NCI-H1105 treated with DMSO at 0.1 percent for 48 hours (cell line): ENCODE measurements at regions not wholly inside any gene's neighbourhood (a gene's known extent, or its start where the extent isn't known, plus 50 kb on each side); places are given as distances from the start of the nearest gene placed in this dataset.
"Not testable (repeated sequence)": the region's sequence is repeated elsewhere in the genome, so short reads cannot be mapped to it uniquely, and the experiment has no call there.

Experiments
- DNase-seq: peaks from one replicate; lab custom pipeline; 2025; lab: John Stamatoyannopoulos, UW

GRCh38 chr10:58066979-58067378 is 200.7 kb downstream of the IPMK start:
- no peak for DNase-seq

- no peak for DNase-seq
These were observed 201.6 kb downstream of the IPMK start for GRCh38 chr10:58066126-58066525.

GRCh38 chr10:58065529-58065815 is 202.2 kb downstream of the IPMK start:
- no peak for DNase-seq

GRCh38 chr10:58064714-58065528 is 202.8 kb downstream of the IPMK start:
- peak; percentile 32 for DNase-seq

- DNase-seq = no peak
These were observed 203.7 kb downstream of the IPMK start for GRCh38 chr10:58063861-58064480.

GRCh38 chr10:58058683-58059082 is 209.0 kb downstream of the IPMK start:
- not testable (repeated sequence) for DNase-seq

GRCh38 chr10:58054881-58055280 is 212.8 kb downstream of the IPMK start:
- DNase-seq = no peak

- no peak for DNase-seq
These were observed 214.9 kb downstream of the IPMK start for GRCh38 chr10:58052772-58053171.

GRCh38 chr10:58050575-58050974 is 217.1 kb downstream of the IPMK start:
- DNase-seq = no peak

- no peak for DNase-seq
These were observed 218.8 kb downstream of the IPMK start for GRCh38 chr10:58048936-58049335.

- no peak for DNase-seq
These were observed 223.6 kb downstream of the IPMK start for GRCh38 chr10:58044072-58044471.

GRCh38 chr10:58041901-58042300 is 225.8 kb downstream of the IPMK start:
- no peak for DNase-seq

GRCh38 chr10:58030208-58030607 is 237.5 kb downstream of the IPMK start:
- no peak for DNase-seq

- DNase-seq = no peak
These were observed 238.9 kb downstream of the IPMK start for GRCh38 chr10:58028597-58029366.

GRCh38 chr10:58027426-58027825 is 240.3 kb downstream of the IPMK start:
- DNase-seq = no peak

GRCh38 chr10:58026036-58026435 is 241.7 kb downstream of the IPMK start:
- DNase-seq = no peak

- no peak for DNase-seq
These were observed 244.2 kb downstream of the IPMK start for GRCh38 chr10:58023341-58024073.

- DNase-seq = no peak
These were observed 247.7 kb downstream of the IPMK start for GRCh38 chr10:58019863-58020537.

GRCh38 chr10:58017719-58018367 is 249.9 kb downstream of the IPMK start:
- no peak for DNase-seq

- DNase-seq = no peak
These were observed 251.1 kb downstream of the IPMK start for GRCh38 chr10:58016614-58017013.

- DNase-seq = no peak
These were observed 253.3 kb downstream of the IPMK start for GRCh38 chr10:58014436-58014835.
